BLaER1 (cell line): ENCODE measurements at regions not wholly inside any gene's neighbourhood (a gene's known extent, or its start where the extent isn't known, plus 50 kb on each side); places are given as distances from the start of the nearest gene placed in this dataset.

ENCODE experiments used
- H3K27ac ChIP-seq: shearing (Covaris generic); formaldehyde crosslinking; 2 replicates; pipeline ENCODE4 v1.8.1; 2022
- H3K27me3 ChIP-seq: shearing (Covaris generic); formaldehyde crosslinking; 2 replicates; pipeline ENCODE4 v1.8.1; 2022
- H3K36me3 ChIP-seq: shearing (Covaris generic); formaldehyde crosslinking; 2 replicates; pipeline ENCODE4 v1.8.1; 2022
- H3K4me1 ChIP-seq: shearing (Covaris generic); formaldehyde crosslinking; 2 replicates; pipeline ENCODE4 v1.8.1; 2022
- H3K4me2 ChIP-seq: shearing (Covaris generic); formaldehyde crosslinking; 2 replicates; pipeline ENCODE4 v1.8.1; 2022
- H3K4me3 ChIP-seq: shearing (Covaris generic); formaldehyde crosslinking; 2 replicates; pipeline ENCODE4 v1.8.1; 2022
- H3K9ac ChIP-seq: shearing (Covaris generic); formaldehyde crosslinking; 2 replicates; pipeline ENCODE4 v1.8.1; 2022
- H3K9me3 ChIP-seq: shearing (Covaris generic); formaldehyde crosslinking; 2 replicates; pipeline ENCODE4 v1.8.1; 2022
- H4K20me1 ChIP-seq: shearing (Covaris generic); formaldehyde crosslinking; 2 replicates; pipeline ENCODE4 v1.8.1; 2022
- Cebpa-rat ChIP-seq: shearing (Covaris generic); IDR thresholded peaks from 2 replicates; pipeline ENCODE4 v1.8.1; 2022

- Histone ChIP-seq H3K4me1 (no peaks in the 10 kb centered on the region), H3K9ac (no peak overlapping the region), H3K27me3 (no peaks in the 10 kb centered on the region), H3K27ac (no peak overlapping the region), H3K4me3 (no peak overlapping the region), H3K9me3 (no peaks in the 10 kb centered on the region), H3K4me2 (no peak overlapping the region), H4K20me1 (no peaks in the 10 kb centered on the region), H3K36me3 (no peaks in the 10 kb centered on the region)
- no peak for TF ChIP-seq Cebpa-rat
Measured at GRCh38 chr4:107192601-107193000, 156.5 kb upstream of the DKK2 start.

- Histone ChIP-seq H3K36me3 (no peaks in the 10 kb centered on the region), H3K4me1 (no peaks in the 10 kb centered on the region), H3K27ac (no peak overlapping the region), H3K4me3 (no peak overlapping the region), H4K20me1 (no peaks in the 10 kb centered on the region), H3K9me3 (no peaks in the 10 kb centered on the region), H3K4me2 (no peak overlapping the region), H3K27me3 (no peaks in the 10 kb centered on the region), H3K9ac (no peak overlapping the region)
- no peak for TF ChIP-seq Cebpa-rat
Measured at GRCh38 chr4:107187091-107187490, 151.0 kb upstream of the DKK2 start.

- no peak overlapping the region for H3K4me3 ChIP-seq
- H3K9ac ChIP-seq, result no peak overlapping the region
- H4K20me1 ChIP-seq, result no peaks in the 10 kb centered on the region
- no peaks in the 10 kb centered on the region for H3K9me3 ChIP-seq
- no peaks in the 10 kb centered on the region for H3K36me3 ChIP-seq
- no peak overlapping the region for H3K4me2 ChIP-seq
- H3K27me3 ChIP-seq, result no peaks in the 10 kb centered on the region
- no peaks in the 10 kb centered on the region for H3K4me1 ChIP-seq
- no peak for TF ChIP-seq Cebpa-rat
- no peak overlapping the region for H3K27ac ChIP-seq
Measured at GRCh38 chr4:107183155-107183774, 147.2 kb upstream of the DKK2 start.

DNA sequence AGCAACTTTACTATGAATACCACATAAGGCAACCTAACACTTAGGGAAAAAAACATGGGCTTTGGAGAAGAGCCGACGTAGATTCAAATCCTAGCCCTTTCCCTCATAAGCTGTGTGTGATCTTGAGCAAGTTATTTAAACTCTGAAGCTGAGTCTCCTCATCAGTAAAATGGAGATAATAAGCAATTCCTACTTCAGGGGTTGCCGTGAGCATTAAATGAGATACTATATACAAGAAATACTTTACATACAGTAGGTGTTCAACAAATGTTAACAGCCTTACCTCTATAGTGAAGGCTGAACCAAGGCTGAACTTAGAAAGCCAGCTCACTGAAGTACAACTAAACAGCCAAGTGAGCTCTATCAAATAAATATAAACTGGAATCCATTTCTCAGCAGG, 146.2 kb upstream of the DKK2 start:
- no peak overlapping the region for H3K9ac ChIP-seq

GRCh38 chr4:107166873-107167450, 130.8 kb upstream of the DKK2 start:
- Histone ChIP-seq H3K27me3 (no peaks in the 10 kb centered on the region), H3K4me2 (no peak overlapping the region), H3K9me3 (peaks cover 4% of the 10 kb centered on the region), H3K9ac (no peak overlapping the region), H3K4me1 (no peaks in the 10 kb centered on the region), H3K27ac (no peak overlapping the region), H4K20me1 (no peaks in the 10 kb centered on the region), H3K36me3 (no peaks in the 10 kb centered on the region), H3K4me3 (no peak overlapping the region)
- TF ChIP-seq Cebpa-rat, result no peak

More for the DNA sequence above, 146.2 kb upstream of the DKK2 start:
- H3K4me2 ChIP-seq, result no peak overlapping the region
- H3K4me1 ChIP-seq, result no peaks in the 10 kb centered on the region
- H4K20me1 ChIP-seq, result no peaks in the 10 kb centered on the region
- no peaks in the 10 kb centered on the region for H3K27me3 ChIP-seq
- no peaks in the 10 kb centered on the region for H3K36me3 ChIP-seq
- no peak overlapping the region for H3K27ac ChIP-seq
- no peaks in the 10 kb centered on the region for H3K9me3 ChIP-seq
- H3K4me3 ChIP-seq, result no peak overlapping the region
- no peak for TF ChIP-seq Cebpa-rat

GRCh38 chr4:107166181-107166580, 130.1 kb upstream of the DKK2 start:
- Histone ChIP-seq H3K4me2 (no peak overlapping the region), H3K27ac (no peak overlapping the region), H3K9me3 (peaks cover 4% of the 10 kb centered on the region), H3K27me3 (no peaks in the 10 kb centered on the region), H3K4me1 (no peaks in the 10 kb centered on the region), H4K20me1 (no peaks in the 10 kb centered on the region), H3K36me3 (no peaks in the 10 kb centered on the region), H3K9ac (no peak overlapping the region), H3K4me3 (no peak overlapping the region)
- no peak for TF ChIP-seq Cebpa-rat

- Histone ChIP-seq H4K20me1 (no peaks in the 10 kb centered on the region), H3K4me3 (no peak overlapping the region), H3K27me3 (no peaks in the 10 kb centered on the region), H3K4me1 (no peaks in the 10 kb centered on the region), H3K4me2 (no peak overlapping the region), H3K9me3 (peaks cover 4% of the 10 kb centered on the region), H3K36me3 (no peaks in the 10 kb centered on the region), H3K9ac (no peak overlapping the region), H3K27ac (no peak overlapping the region)
- no peak for TF ChIP-seq Cebpa-rat
Measured at GRCh38 chr4:107164962-107165475, 128.9 kb upstream of the DKK2 start.

GRCh38 chr4:107156443-107156842, 120.3 kb upstream of the DKK2 start:
- Histone ChIP-seq H3K9ac (no peak overlapping the region), H3K36me3 (no peaks in the 10 kb centered on the region), H3K4me2 (no peak overlapping the region), H3K9me3 (no peaks in the 10 kb centered on the region), H3K27ac (no peak overlapping the region), H3K4me3 (no peak overlapping the region), H3K27me3 (no peaks in the 10 kb centered on the region), H4K20me1 (no peaks in the 10 kb centered on the region), H3K4me1 (no peaks in the 10 kb centered on the region)
- no peak for TF ChIP-seq Cebpa-rat

- Histone ChIP-seq H3K4me2 (no peak overlapping the region), H3K27ac (no peak overlapping the region), H3K27me3 (no peaks in the 10 kb centered on the region), H4K20me1 (no peaks in the 10 kb centered on the region), H3K9me3 (no peaks in the 10 kb centered on the region), H3K4me3 (no peak overlapping the region), H3K9ac (no peak overlapping the region), H3K4me1 (no peaks in the 10 kb centered on the region), H3K36me3 (no peaks in the 10 kb centered on the region)
- no peak for TF ChIP-seq Cebpa-rat
Measured at GRCh38 chr4:107155366-107155765, 119.3 kb upstream of the DKK2 start.

DNA sequence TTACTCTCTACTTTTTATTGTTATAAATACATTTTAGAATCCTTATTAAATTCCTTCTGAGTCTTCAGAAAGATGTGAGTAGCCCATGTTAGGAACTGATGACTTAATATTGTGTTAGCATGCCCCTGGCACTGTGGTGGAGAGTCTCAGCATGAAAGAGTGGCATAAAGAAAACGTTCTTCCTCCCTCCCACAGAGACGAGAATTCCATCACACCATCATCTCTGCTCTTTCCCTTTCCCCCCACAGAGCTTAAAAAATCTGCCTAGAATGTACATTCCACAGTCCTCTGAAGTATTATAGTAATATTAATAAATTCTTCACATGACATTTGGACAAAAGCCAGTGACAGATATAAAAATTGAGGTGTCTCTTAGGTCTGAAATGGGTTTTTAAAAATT, 117.8 kb upstream of the DKK2 start:
- H3K4me2 ChIP-seq, result no peak overlapping the region
- no peaks in the 10 kb centered on the region for H3K9me3 ChIP-seq
- H3K4me3 ChIP-seq, result no peak overlapping the region
- H3K4me1 ChIP-seq, result no peaks in the 10 kb centered on the region
- no peaks in the 10 kb centered on the region for H3K36me3 ChIP-seq
- no peak overlapping the region for H3K27ac ChIP-seq
- no peaks in the 10 kb centered on the region for H3K27me3 ChIP-seq
- no peak for TF ChIP-seq Cebpa-rat
- H4K20me1 ChIP-seq, result no peaks in the 10 kb centered on the region
- no peak overlapping the region for H3K9ac ChIP-seq
